GM19463 (cell line): ENCODE measurements at regions not wholly inside any gene's neighbourhood (a gene's known extent, or its start where the extent isn't known, plus 50 kb on each side); places are given as distances from the start of the nearest gene placed in this dataset.

Experiments used
- ATAC-seq: cut with Tn5 transposase; IDR thresholded peaks from one replicate; pipeline ENCODE4 v1.9.1; 2021; ENCODE audit warnings: mild to moderate bottlenecking, moderate library complexity; ENCODE audit not compliant: unreplicated experiment

GRCh38 chr4:30924495-30924894, 204.3 kb downstream of the PCDH7 start:
- ATAC-seq, result no peak

GRCh38 chr4:30929649-30930048, 209.5 kb downstream of the PCDH7 start:
- ATAC-seq, result no peak

GRCh38 chr4:30930276-30930675, 210.1 kb downstream of the PCDH7 start:
- ATAC-seq, result no peak

- no peak for ATAC-seq
Measured at GRCh38 chr4:30932581-30932980, 212.4 kb downstream of the PCDH7 start.

- ATAC-seq, result no peak
Measured at GRCh38 chr4:30939069-30939468, 218.9 kb downstream of the PCDH7 start.

- ATAC-seq, result no peak
Measured at GRCh38 chr4:30939684-30940083, 219.5 kb downstream of the PCDH7 start.

GRCh38 chr4:30941641-30942040, 221.5 kb downstream of the PCDH7 start:
- no peak for ATAC-seq

- no peak for ATAC-seq
Measured at GRCh38 chr4:30943356-30943755, 223.2 kb downstream of the PCDH7 start.

- ATAC-seq, result no peak
Measured at GRCh38 chr4:30945586-30945985, 225.4 kb downstream of the PCDH7 start.

GRCh38 chr4:30946288-30946687, 226.1 kb downstream of the PCDH7 start:
- ATAC-seq, result no peak

GRCh38 chr4:30948653-30949052, 228.5 kb downstream of the PCDH7 start:
- ATAC-seq, result no peak

GRCh38 chr4:30950737-30951136, 230.6 kb downstream of the PCDH7 start:
- ATAC-seq, result no peak

GRCh38 chr4:30952526-30953219, 232.5 kb downstream of the PCDH7 start:
- no peak for ATAC-seq

- ATAC-seq, result no peak
Measured at GRCh38 chr4:30953799-30954198, 233.6 kb downstream of the PCDH7 start.

- no peak for ATAC-seq
Measured at GRCh38 chr4:30956916-30957315, 236.7 kb downstream of the PCDH7 start.

GRCh38 chr4:30957706-30958105, 237.5 kb downstream of the PCDH7 start:
- no peak for ATAC-seq

GRCh38 chr4:30959781-30960485, 239.8 kb downstream of the PCDH7 start:
- no peak for ATAC-seq

GRCh38 chr4:30962939-30963338, 242.8 kb downstream of the PCDH7 start:
- ATAC-seq, result no peak

- ATAC-seq, result no peak
Measured at GRCh38 chr4:30968926-30969325, 248.8 kb downstream of the PCDH7 start.

- no peak for ATAC-seq
Measured at GRCh38 chr4:30972542-30972941, 252.4 kb downstream of the PCDH7 start.

GRCh38 chr4:30973993-30974392, 253.8 kb downstream of the PCDH7 start:
- no peak for ATAC-seq

GRCh38 chr4:30979402-30979801, 259.2 kb downstream of the PCDH7 start:
- ATAC-seq, result no peak

- no peak for ATAC-seq
Measured at GRCh38 chr4:30989508-30989907, 269.3 kb downstream of the PCDH7 start.
